DOHH2 (cell line): ENCODE measurements at regions not wholly inside any gene's neighbourhood (a gene's known extent, or its start where the extent isn't known, plus 50 kb on each side); places are given as distances from the start of the nearest gene placed in this dataset.

Source experiments
- CTCF ChIP-seq: fragments of 200-600 bp; sonication (generic); IDR thresholded peaks from one replicate; pipeline ENCODE4 v1.5.1; 2014; ENCODE audit warnings: antibody characterized with exemption, mild to moderate bottlenecking, low read depth, low read length; ENCODE audit not compliant: poor library complexity, severe bottlenecking
- EZH2phosphoT487 ChIP-seq: fragments of 200-600 bp; sonication (generic); IDR thresholded peaks from 2 replicates; pipeline ENCODE4 v1.6.1; 2017; ENCODE audit warnings: borderline replicate concordance, mild to moderate bottlenecking, antibody characterized with exemption, low read length, moderate library complexity, mixed read lengths

GRCh38 chr4:128524311-128524710 lies 236.7 kb upstream of the PGRMC2 start:
- TF ChIP-seq CTCF (no peak), EZH2phosphoT487 (no peak)
